Ovary (tissue), 3 donors: ENCODE measurements at regions not wholly inside any gene's neighbourhood (a gene's known extent, or its start where the extent isn't known, plus 50 kb on each side); places are given as distances from the start of the nearest gene placed in this dataset.

ENCODE experiments used
- CTCF ChIP-seq, 3 donors: fragments of 450-650 bp in 2 of 3; fragments of 200-600 bp in 1 of 3; IDR thresholded peaks; one replicate each; pipeline versions ENCODE4 v1.5.1 to v1.8.0; 2016 to 2022; ENCODE audit warnings: antibody characterized with exemption in 3 of 3, mild to moderate bottlenecking in 1 of 3
- EP300 ChIP-seq: sonication (generic); formaldehyde crosslinking; IDR thresholded peaks from one replicate; pipeline ENCODE4 v1.6.1; 2017; ENCODE audit warnings: antibody characterized with exemption
- POLR2A ChIP-seq: fragments of 450-650 bp; IDR thresholded peaks from one replicate; pipeline ENCODE4 v1.6.1; 2017; ENCODE audit warnings: antibody characterized with exemption, mild to moderate bottlenecking, moderate library complexity
- donor health status: DM: no; HTN: no; CAD: no.

GRCh38 chr13:78971355-78972025 is 312.5 kb upstream of the OBI1 start:
- TF ChIP-seq CTCF (IDR thresholded peaks at IDR 0.05) (no peak), EP300 (no peak), POLR2A (no peak)
